ENCODE measurements at regions not wholly inside any gene's neighbourhood (a gene's known extent, or its start where the extent isn't known, plus 50 kb on each side); places are given as distances from the start of the nearest gene placed in this dataset.

DNA sequence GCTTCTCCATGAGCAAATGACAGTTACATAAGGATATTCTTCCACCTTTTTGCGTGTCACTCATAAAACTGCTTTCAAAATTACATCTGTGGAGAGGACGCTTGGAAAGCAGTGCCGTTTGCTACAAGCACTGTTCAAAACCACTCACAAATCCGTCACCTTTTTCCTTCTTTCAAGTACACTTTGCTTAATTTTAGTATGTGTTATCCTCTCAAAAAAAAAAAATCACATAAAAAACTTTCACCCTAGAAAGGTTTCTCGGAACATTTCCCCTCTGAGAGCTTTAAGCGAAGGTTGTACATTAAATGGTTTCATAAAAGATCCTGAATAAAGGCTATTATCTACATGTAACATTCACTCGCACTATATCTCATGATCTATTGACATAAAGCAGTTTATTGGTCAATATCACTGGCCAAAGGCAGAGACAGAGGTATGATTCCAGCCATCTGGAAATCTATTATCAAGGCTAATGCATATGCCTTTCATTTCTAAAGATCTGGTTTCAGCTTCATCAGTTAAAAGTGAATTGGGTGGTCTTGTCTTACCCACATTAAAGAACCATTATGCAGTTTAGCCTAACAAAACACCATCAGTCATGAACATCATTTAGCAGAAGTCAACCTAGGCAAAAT, 163.6 kb downstream of the ENC1 start:
- H3K27me3 ChIP-seq (ENCODE audit: low read length): no peaks in the 10 kb centered on the region
- no peak overlapping the region for H3K27ac ChIP-seq (ENCODE audit: low read length)
- DNase-seq (no peak), ATAC-seq (no peak)
- no peak overlapping the region for H2AFZ ChIP-seq (ENCODE audit: low read length)
- POLR2A ChIA-PET (ENCODE audit: unreplicated experiment): no interaction called here
- H3K4me2 ChIP-seq (ENCODE audit: low read length): no peak overlapping the region
- H3K9me3 ChIP-seq (ENCODE audit: low read length): no peaks in the 10 kb centered on the region
- BruUV-seq (replicated peaks): no TSS peak
- no peaks in the 10 kb centered on the region for H3F3A ChIP-seq (ENCODE audit: low read length, unreplicated experiment)
- intact Hi-C loops (cut with micrococcal nuclease): no loop called here
- CTCF ChIA-PET: no interaction called here
- H3K9me2 ChIP-seq (replicated peaks; ENCODE audit: low read length): no peaks in the 10 kb centered on the region
- no peaks in the 10 kb centered on the region for H3K36me3 ChIP-seq (ENCODE audit: low read depth, low read length)
- no peaks in the 10 kb centered on the region for H4K20me1 ChIP-seq (ENCODE audit: low read length)
- no peak overlapping the region for H3K9ac ChIP-seq (ENCODE audit: low read length)
- TF ChIP-seq, protein P1, sequence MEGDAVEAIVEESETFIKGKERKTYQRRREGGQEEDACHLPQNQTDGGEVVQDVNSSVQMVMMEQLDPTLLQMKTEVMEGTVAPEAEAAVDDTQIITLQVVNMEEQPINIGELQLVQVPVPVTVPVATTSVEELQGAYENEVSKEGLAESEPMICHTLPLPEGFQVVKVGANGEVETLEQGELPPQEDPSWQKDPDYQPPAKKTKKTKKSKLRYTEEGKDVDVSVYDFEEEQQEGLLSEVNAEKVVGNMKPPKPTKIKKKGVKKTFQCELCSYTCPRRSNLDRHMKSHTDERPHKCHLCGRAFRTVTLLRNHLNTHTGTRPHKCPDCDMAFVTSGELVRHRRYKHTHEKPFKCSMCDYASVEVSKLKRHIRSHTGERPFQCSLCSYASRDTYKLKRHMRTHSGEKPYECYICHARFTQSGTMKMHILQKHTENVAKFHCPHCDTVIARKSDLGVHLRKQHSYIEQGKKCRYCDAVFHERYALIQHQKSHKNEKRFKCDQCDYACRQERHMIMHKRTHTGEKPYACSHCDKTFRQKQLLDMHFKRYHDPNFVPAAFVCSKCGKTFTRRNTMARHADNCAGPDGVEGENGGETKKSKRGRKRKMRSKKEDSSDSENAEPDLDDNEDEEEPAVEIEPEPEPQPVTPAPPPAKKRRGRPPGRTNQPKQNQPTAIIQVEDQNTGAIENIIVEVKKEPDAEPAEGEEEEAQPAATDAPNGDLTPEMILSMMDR (conservative IDR thresholded peaks at IDR 0.05; ENCODE audit: low read depth, low read length): no peak
- TF ChIP-seq EZH2 (IDR thresholded peaks at IDR 0.05; ENCODE audit: low read length, unreplicated experiment): no peak
- TF ChIP-seq EZH2phosphoT487 (IDR thresholded peaks at IDR 0.05; ENCODE audit: borderline replicate concordance, low read length): no peak
- no peaks in the 10 kb centered on the region for H3K79me2 ChIP-seq (ENCODE audit: low read length)
- no peak overlapping the region for H3K4me3 ChIP-seq (ENCODE audit: low read length)
- H3K4me1 ChIP-seq (ENCODE audit: insufficient read depth, low read length): no peaks in the 10 kb centered on the region

DNA sequence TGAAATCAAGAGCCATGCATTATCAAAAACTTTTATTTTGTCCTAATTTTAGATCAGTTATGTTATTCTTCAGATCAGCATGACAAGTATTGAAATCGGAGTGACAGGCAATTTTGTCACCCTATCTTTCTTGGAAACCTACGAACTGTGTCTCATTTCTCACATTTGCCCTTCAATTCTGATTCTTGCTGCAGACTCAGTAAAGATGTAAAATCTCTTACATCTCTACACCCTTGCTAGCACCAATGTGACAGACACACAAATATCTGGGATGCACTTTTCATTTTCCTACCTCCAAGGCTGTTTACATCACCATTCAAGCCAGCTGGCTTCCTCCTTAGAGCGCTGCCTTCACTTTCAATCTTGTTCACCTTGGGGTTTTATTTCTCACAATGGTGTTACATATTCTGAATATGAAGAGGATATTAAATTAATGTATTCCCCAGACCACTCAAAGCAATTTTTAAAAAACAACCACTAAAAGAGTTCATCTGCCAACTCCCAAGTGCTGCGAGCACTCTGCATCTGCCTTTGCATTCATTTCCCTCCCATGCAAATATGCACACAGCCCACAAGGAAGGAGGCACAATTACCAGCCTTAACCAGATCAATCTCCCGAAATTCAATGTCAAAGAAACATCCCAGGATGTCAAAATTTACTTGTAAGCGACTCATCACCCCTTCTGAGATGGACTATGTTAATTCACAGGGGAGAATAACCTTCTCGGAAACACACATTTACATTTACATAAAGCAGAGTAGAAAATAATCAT, 164.3 kb downstream of the ENC1 start:
- Histone ChIP-seq H3K79me2 (ENCODE audit: low read length) (no peaks in the 10 kb centered on the region), H4K20me1 (ENCODE audit: low read length) (no peaks in the 10 kb centered on the region), H3K27me3 (ENCODE audit: low read length) (no peaks in the 10 kb centered on the region), H2AFZ (ENCODE audit: low read length) (no peak overlapping the region), H3K4me1 (ENCODE audit: insufficient read depth, low read length) (no peaks in the 10 kb centered on the region), H3K9me3 (ENCODE audit: low read length) (no peaks in the 10 kb centered on the region), H3K9me2 (replicated peaks; ENCODE audit: low read length) (no peaks in the 10 kb centered on the region), H3K4me3 (ENCODE audit: low read length) (no peak overlapping the region), H3F3A (ENCODE audit: low read length, unreplicated experiment) (no peaks in the 10 kb centered on the region), H3K36me3 (ENCODE audit: low read depth, low read length) (no peaks in the 10 kb centered on the region), H3K27ac (ENCODE audit: low read length) (no peak overlapping the region), H3K4me2 (ENCODE audit: low read length) (no peak overlapping the region), H3K9ac (ENCODE audit: low read length) (no peak overlapping the region)
- CTCF ChIA-PET: no interaction called here
- BruUV-seq (replicated peaks): no TSS peak
- DNase-seq (no peak), ATAC-seq (no peak)
- POLR2A ChIA-PET (ENCODE audit: unreplicated experiment): no interaction called here
- TF ChIP-seq EZH2 (IDR thresholded peaks at IDR 0.05; ENCODE audit: low read length, unreplicated experiment) (no peak), EZH2phosphoT487 (IDR thresholded peaks at IDR 0.05; ENCODE audit: borderline replicate concordance, low read length) (no peak)
- TF ChIP-seq, protein P1 (conservative IDR thresholded peaks at IDR 0.05; ENCODE audit: low read depth, low read length): no peak
- intact Hi-C loops (cut with micrococcal nuclease): no loop called here

DNA sequence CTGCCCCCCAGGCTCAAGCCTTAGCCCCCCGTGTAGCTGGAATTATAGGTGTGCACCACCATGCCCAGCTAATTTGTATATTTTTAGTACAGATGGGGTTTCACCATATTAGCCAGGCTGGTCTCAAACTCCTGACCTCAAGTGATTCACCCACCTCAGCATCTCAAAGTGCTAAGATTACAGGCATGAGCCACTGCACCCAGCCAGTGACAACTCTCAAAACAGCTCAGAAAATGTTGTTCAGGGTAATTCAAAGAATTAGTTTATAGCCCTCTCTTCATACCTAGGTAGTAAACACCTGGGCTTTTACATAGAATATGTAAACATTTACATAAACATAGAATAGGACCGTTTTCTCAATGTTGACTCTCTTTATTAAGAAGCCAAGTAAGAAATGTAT, 168.7 kb downstream of the ENC1 start:
- no peak overlapping the region for H2AFZ ChIP-seq (ENCODE audit: low read length)
- CTCF ChIA-PET: no interaction called here
- no peaks in the 10 kb centered on the region for H3K9me3 ChIP-seq (ENCODE audit: low read length)
- H4K20me1 ChIP-seq (ENCODE audit: low read length): no peaks in the 10 kb centered on the region
- no peaks in the 10 kb centered on the region for H3K9me2 ChIP-seq (replicated peaks; ENCODE audit: low read length)
- TF ChIP-seq EZH2 (IDR thresholded peaks at IDR 0.05; ENCODE audit: low read length, unreplicated experiment) (no peak), EZH2phosphoT487 (IDR thresholded peaks at IDR 0.05; ENCODE audit: borderline replicate concordance, low read length) (no peak)
- TF ChIP-seq, protein P1 (conservative IDR thresholded peaks at IDR 0.05; ENCODE audit: low read depth, low read length): no peak
- no peak for ATAC-seq
- H3K4me2 ChIP-seq (ENCODE audit: low read length): no peak overlapping the region
- H3K4me3 ChIP-seq (ENCODE audit: low read length): no peak overlapping the region
- no peaks in the 10 kb centered on the region for H3K79me2 ChIP-seq (ENCODE audit: low read length)
- H3K9ac ChIP-seq (ENCODE audit: low read length): no peak overlapping the region
- no peaks in the 10 kb centered on the region for H3K4me1 ChIP-seq (ENCODE audit: insufficient read depth, low read length)
- no peak for DNase-seq
- H3K27ac ChIP-seq (ENCODE audit: low read length): no peak overlapping the region
- BruUV-seq (replicated peaks): no TSS peak
- H3F3A ChIP-seq (ENCODE audit: low read length, unreplicated experiment): no peaks in the 10 kb centered on the region
- intact Hi-C loops (cut with micrococcal nuclease): no loop called here
- POLR2A ChIA-PET (ENCODE audit: unreplicated experiment): no interaction called here
- H3K36me3 ChIP-seq (ENCODE audit: low read depth, low read length): no peaks in the 10 kb centered on the region
- no peaks in the 10 kb centered on the region for H3K27me3 ChIP-seq (ENCODE audit: low read length)
